Hepatocyte (in vitro differentiated cells): ENCODE measurements at regions not wholly inside any gene's neighbourhood (a gene's known extent, or its start where the extent isn't known, plus 50 kb on each side); places are given as distances from the start of the nearest gene placed in this dataset.

Experiments
- EZH2 ChIP-seq: fragments of 200-600 bp; sonication (generic); IDR thresholded peaks from 2 replicates; pipeline ENCODE4 v1.6.1; 2016; ENCODE audit warnings: antibody characterized with exemption, mild to moderate bottlenecking, borderline replicate concordance
- EZH2phosphoT487 ChIP-seq: fragments of 200-600 bp; sonication (generic); IDR thresholded peaks from one replicate; pipeline ENCODE4 v1.6.1; 2018; ENCODE audit warnings: antibody characterized with exemption, mild to moderate bottlenecking, low read depth, moderate library complexity; ENCODE audit not compliant: unreplicated experiment, severe bottlenecking
- TF ChIP-seq, protein P1 (sequence below): fragments of 200-600 bp; sonication (generic); IDR thresholded peaks from 2 replicates; pipeline ENCODE4 v1.5.1; 2016; ENCODE audit warnings: antibody characterized with exemption, mild to moderate bottlenecking; ENCODE audit not compliant: poor library complexity

DNA sequence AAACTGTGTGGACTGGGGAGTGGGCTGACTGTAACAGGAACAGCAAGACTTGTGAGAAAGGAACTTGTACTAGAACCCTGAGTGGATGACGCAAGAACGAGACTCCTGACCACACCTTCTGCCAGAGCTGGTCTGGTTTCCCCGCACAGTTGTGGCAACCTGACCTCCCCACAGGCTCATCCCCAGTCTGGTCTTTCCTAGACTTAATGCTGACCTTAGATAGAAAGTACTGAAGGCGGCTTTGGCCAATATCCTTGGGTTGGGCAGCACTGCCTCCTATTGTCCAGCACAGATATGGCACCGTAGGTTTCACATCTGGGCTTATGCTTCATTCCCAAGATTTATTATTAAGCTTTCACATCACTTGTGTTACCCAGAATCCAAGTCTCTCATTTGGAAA lies 137.8 kb upstream of the FRG1 start:
- TF ChIP-seq, protein P1, sequence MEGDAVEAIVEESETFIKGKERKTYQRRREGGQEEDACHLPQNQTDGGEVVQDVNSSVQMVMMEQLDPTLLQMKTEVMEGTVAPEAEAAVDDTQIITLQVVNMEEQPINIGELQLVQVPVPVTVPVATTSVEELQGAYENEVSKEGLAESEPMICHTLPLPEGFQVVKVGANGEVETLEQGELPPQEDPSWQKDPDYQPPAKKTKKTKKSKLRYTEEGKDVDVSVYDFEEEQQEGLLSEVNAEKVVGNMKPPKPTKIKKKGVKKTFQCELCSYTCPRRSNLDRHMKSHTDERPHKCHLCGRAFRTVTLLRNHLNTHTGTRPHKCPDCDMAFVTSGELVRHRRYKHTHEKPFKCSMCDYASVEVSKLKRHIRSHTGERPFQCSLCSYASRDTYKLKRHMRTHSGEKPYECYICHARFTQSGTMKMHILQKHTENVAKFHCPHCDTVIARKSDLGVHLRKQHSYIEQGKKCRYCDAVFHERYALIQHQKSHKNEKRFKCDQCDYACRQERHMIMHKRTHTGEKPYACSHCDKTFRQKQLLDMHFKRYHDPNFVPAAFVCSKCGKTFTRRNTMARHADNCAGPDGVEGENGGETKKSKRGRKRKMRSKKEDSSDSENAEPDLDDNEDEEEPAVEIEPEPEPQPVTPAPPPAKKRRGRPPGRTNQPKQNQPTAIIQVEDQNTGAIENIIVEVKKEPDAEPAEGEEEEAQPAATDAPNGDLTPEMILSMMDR, result peak; percentile 13
- TF ChIP-seq EZH2, result no peak
- TF ChIP-seq EZH2phosphoT487, result no peak
